NCI-H2196 (cell line): ENCODE measurements at regions not wholly inside any gene's neighbourhood (a gene's known extent, or its start where the extent isn't known, plus 50 kb on each side); places are given as distances from the start of the nearest gene placed in this dataset.
"Not testable (repeated sequence)": the region's sequence is repeated elsewhere in the genome, so short reads cannot be mapped to it uniquely, and the experiment has no call there.

Source experiments
- DNase-seq: peaks from one replicate; lab custom pipeline; 2025; ENCODE audit not compliant: unreplicated experiment; lab: John Stamatoyannopoulos, UW

- no peak for DNase-seq
These were observed 248.8 kb upstream of the GRM7 start for GRCh38 chr3:6612034-6612616.

GRCh38 chr3:6622260-6622659, 238.7 kb upstream of the GRM7 start:
- DNase-seq, result no peak

DNA sequence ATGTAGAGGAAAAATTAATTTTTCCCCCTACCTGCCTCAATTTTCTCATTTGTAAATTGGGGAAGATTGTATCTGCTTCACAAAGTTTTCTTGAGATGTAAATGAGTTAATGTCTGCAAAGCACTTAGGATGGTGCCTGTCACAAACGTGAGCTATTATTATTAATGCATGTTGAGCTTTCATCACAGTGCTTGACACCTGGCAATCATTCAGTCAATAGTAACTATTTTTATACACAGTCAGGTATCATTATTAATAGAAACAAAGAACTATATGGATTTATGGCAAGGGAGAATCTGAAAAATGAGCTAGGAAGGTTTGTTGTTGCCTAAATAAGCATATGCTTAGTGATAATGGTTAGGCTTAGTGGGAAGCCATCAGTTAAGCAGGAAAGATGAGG, 238.2 kb upstream of the GRM7 start:
- DNase-seq, result no peak

GRCh38 chr3:6631376-6631775, 229.5 kb upstream of the GRM7 start:
- DNase-seq, result no peak

- no peak for DNase-seq
These were observed 220.0 kb upstream of the GRM7 start for GRCh38 chr3:6640907-6641306.

- DNase-seq, result no peak
These were observed 216.6 kb upstream of the GRM7 start for GRCh38 chr3:6644070-6644929.

DNA sequence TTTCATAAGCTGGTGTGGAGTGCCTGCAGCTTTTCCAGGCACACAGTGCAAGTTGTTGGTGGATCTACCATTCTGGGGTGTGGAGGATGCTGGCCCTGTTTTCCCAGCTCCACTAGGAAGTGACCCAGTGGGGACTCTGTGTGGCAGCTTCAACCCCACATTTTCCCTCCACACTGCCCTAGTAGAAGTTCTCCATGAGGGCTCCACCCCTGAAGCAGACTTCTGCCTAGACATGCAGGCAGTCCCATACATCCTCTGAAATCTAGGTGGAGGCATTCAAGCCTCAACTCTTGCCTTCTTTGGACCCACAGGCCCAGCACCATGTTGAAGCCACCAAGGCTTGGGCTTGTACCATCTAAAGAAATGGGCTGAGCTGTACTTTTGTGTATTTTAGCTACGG, 206.2 kb upstream of the GRM7 start:
- no peak for DNase-seq

GRCh38 chr3:6655275-6655674, 205.6 kb upstream of the GRM7 start:
- DNase-seq, result no peak

- no peak for DNase-seq
These were observed 203.3 kb upstream of the GRM7 start for GRCh38 chr3:6657591-6657990.

- no peak for DNase-seq
These were observed 193.6 kb upstream of the GRM7 start for GRCh38 chr3:6667354-6667753.

GRCh38 chr3:6671363-6671762, 189.6 kb upstream of the GRM7 start:
- DNase-seq, result no peak

DNA sequence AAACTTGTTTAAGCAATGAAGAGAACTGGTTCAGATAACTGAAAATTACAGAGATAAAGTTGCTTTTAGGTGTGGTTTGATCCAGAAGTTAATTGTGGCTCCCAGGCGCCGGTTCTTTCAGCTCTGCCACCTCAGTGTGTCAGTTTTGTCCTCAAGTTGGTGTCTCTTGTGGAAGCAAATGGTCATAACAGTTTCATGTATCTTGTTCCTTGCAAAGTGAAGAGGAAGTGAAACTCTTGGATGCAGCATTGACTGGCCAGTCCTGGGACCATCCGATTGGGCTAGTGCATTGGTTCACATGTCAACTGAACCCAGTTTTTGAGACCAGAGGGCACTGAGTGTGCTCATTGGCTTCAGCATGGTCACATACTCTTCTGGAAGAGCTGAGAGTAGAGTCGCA, 181.4 kb upstream of the GRM7 start:
- no peak for DNase-seq

GRCh38 chr3:6680119-6680806, 180.7 kb upstream of the GRM7 start:
- DNase-seq, result no peak

GRCh38 chr3:6697285-6697684, 163.6 kb upstream of the GRM7 start:
- no peak for DNase-seq

DNA sequence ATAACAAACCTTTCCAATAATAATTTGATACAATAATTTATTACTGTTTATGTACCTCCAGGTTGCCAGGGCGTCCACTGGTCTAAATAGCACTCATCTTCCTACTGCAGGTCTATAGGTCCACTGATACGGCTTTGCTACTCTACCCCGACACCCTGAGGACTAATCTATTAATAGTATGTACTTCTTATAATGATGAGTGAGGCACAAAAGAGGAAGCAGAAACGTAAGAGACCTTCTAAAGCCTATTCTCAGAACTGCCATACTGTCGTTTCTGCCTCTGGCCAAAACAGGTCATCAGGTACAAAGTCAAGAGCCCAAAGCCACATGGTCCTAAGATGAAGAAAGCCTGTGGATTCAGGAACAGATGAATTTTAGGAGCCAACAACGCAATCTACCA, 163.2 kb upstream of the GRM7 start:
- no peak for DNase-seq

DNA sequence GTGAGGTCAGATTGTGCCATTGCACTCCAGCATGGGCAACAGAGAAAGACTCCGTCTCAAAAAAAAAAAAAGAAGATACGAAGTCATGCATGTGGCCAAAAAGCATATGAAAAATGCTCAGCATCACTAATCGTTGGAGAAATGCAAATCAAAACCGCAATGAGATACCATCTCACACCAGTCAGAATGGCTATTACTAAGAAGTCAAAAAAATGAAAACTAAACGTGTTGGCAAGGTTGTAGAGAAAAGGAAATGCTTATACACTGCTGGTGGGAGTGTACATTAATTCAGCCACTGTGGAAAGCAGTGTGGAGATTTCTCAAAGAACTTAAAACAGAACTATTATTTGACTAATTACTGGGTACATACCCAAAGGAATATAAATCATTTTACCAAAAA, 156.1 kb upstream of the GRM7 start:
- DNase-seq, result not testable (repeated sequence)

DNA sequence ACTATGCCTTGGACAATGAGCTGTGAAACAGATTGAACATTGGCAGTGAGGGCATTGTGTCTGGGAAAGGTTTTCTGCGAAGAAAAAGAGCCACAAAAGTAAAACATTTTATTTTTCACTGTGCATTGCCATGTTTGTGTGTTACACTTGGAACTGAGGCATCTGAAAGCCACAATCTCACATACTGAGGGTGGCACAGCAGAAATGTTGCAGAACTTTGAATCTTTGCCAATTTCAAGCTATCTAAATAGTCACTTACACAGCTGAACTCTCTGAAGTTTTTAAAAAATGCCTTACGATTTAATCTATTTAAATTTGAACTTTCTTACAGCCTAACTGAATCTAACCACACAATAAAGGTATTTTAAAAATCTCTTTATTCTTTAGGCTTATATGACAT, 154.1 kb upstream of the GRM7 start:
- DNase-seq, result no peak

GRCh38 chr3:6709178-6709577, 151.7 kb upstream of the GRM7 start:
- no peak for DNase-seq

DNA sequence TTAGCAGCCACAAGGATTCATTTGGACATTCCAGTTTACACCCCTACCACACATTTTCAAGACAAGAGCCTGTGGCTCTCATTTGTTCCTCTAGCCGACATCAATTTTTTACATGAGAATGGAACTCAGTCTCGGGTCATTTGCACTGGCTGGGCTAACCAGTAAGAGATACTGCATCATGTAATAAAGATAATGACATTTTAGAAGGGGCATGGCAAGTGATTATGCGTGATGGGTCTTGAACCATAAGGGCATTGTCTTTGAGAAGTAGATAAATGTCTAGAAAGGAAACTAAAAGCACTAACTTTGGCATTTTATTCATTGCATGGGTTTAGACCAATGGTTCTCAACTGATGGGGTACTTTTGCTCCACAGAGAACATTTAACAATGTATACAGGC, 146.0 kb upstream of the GRM7 start:
- DNase-seq, result no peak

- no peak for DNase-seq
These were observed 144.5 kb upstream of the GRM7 start for GRCh38 chr3:6716420-6716819.

GRCh38 chr3:6717026-6717943, 143.6 kb upstream of the GRM7 start:
- no peak for DNase-seq
